H9 (cell line): ENCODE measurements at regions not wholly inside any gene's neighbourhood (a gene's known extent, or its start where the extent isn't known, plus 50 kb on each side); places are given as distances from the start of the nearest gene placed in this dataset.

Experiments
- DNase-seq: peaks from one replicate; pipeline ENCODE4 v3.0.0-alpha.2; 2017
- H2AFZ ChIP-seq: one replicate; pipeline ENCODE4 v1.6.1; 2013; ENCODE audit warnings: mild to moderate bottlenecking, low read length, control low read depth, moderate library complexity
- H2AK5ac ChIP-seq: 2 replicates; pipeline ENCODE4 v1.6.1; 2013; ENCODE audit warnings: low read length, control low read depth, mixed read lengths; ENCODE audit not compliant: insufficient read length
- H2BK120ac ChIP-seq: one replicate; pipeline ENCODE4 v1.6.1; 2013; ENCODE audit warnings: low read depth, mild to moderate bottlenecking, low read length, control low read depth, inconsistent platforms; ENCODE audit not compliant: poor library complexity, severe bottlenecking
- H2BK12ac ChIP-seq: 2 replicates; pipeline ENCODE4 v1.6.1; 2013; ENCODE audit warnings: low read length, control low read depth, mixed read lengths, low read depth; ENCODE audit not compliant: insufficient read length
- H2BK15ac ChIP-seq: 2 replicates; pipeline ENCODE4 v1.6.1; 2013; ENCODE audit warnings: low read depth, low read length, control low read depth
- H2BK20ac ChIP-seq: one replicate; pipeline ENCODE4 v1.6.1; 2013; ENCODE audit warnings: low read depth, mild to moderate bottlenecking, low read length, control low read depth, inconsistent platforms; ENCODE audit not compliant: poor library complexity, severe bottlenecking
- H2BK5ac ChIP-seq: 2 replicates; pipeline ENCODE4 v1.6.1; 2013; ENCODE audit warnings: low read length, control low read depth, mixed read lengths; ENCODE audit not compliant: insufficient read length
- H3K14ac ChIP-seq: 2 replicates; pipeline ENCODE4 v1.6.1; 2013; ENCODE audit warnings: low read length, control low read depth; ENCODE audit not compliant: insufficient read depth
- H3K18ac ChIP-seq: 2 replicates; pipeline ENCODE4 v1.6.1; 2013; ENCODE audit warnings: low read depth, mild to moderate bottlenecking, mixed read lengths, low read length, control low read depth; ENCODE audit not compliant: insufficient read length
- H3K23ac ChIP-seq: 2 replicates; pipeline ENCODE4 v1.6.1; 2013; ENCODE audit warnings: low read length, control low read depth, mixed read lengths, low read depth; ENCODE audit not compliant: insufficient read length
- H3K23me2 ChIP-seq: 2 replicates; pipeline ENCODE4 v1.6.1; 2013; ENCODE audit warnings: low read depth, mild to moderate bottlenecking, mixed read lengths, low read length, control low read depth; ENCODE audit not compliant: insufficient read length, poor library complexity, severe bottlenecking
- H3K27ac ChIP-seq: 2 replicates; pipeline ENCODE4 v1.5.1; 2013; ENCODE audit warnings: low read length, control low read depth, mixed read lengths, low read depth; ENCODE audit not compliant: insufficient read length
- H3K27me3 ChIP-seq: 2 replicates; pipeline ENCODE4 v1.6.1; 2013; ENCODE audit warnings: low read length, control low read depth, inconsistent platforms; ENCODE audit not compliant: insufficient read depth
- H3K4ac ChIP-seq: 2 replicates; pipeline ENCODE4 v1.6.1; 2013; ENCODE audit warnings: low read depth, mild to moderate bottlenecking, control low read depth, inconsistent platforms, low read length, moderate library complexity
- H3K4me1 ChIP-seq: 2 replicates; pipeline ENCODE4 v1.6.1; 2013; ENCODE audit warnings: low read length, control low read depth, inconsistent platforms; ENCODE audit not compliant: insufficient read depth
- H3K4me2 ChIP-seq: 2 replicates; pipeline ENCODE4 v1.6.1; 2013; ENCODE audit warnings: low read length, control low read depth, mixed read lengths; ENCODE audit not compliant: insufficient read length, insufficient read depth
- H3K56ac ChIP-seq: 2 replicates; pipeline ENCODE4 v1.6.1; 2013; ENCODE audit warnings: low read depth, mild to moderate bottlenecking, mixed read lengths, low read length, control low read depth; ENCODE audit not compliant: insufficient read length
- H3K79me1 ChIP-seq: 2 replicates; pipeline ENCODE4 v1.6.1; 2013; ENCODE audit warnings: low read depth, mild to moderate bottlenecking, moderate library complexity, low read length, control low read depth, inconsistent platforms; ENCODE audit not compliant: insufficient read depth, poor library complexity, severe bottlenecking
- H3K79me2 ChIP-seq: 2 replicates; pipeline ENCODE4 v1.6.1; 2013; ENCODE audit warnings: low read length, control low read depth, inconsistent platforms; ENCODE audit not compliant: insufficient read depth
- H3K9ac ChIP-seq: 2 replicates; pipeline ENCODE4 v1.6.1; 2013; ENCODE audit warnings: low read length, control low read depth, mixed read lengths; ENCODE audit not compliant: insufficient read length; ENCODE audit errors: extremely low read depth
- H3K9me3 ChIP-seq: one replicate; pipeline ENCODE4 v1.6.1; 2013; ENCODE audit warnings: low read depth, low read length, inconsistent platforms; ENCODE audit not compliant: control insufficient read depth
- H3T11ph ChIP-seq: one replicate; pipeline ENCODE4 v1.6.1; 2013; ENCODE audit warnings: mild to moderate bottlenecking, low read length, control low read depth, inconsistent platforms
- H4K20me1 ChIP-seq: one replicate; pipeline ENCODE4 v1.6.1; 2013; ENCODE audit not compliant: control insufficient read depth, insufficient read length, insufficient read depth
- H4K5ac ChIP-seq: 2 replicates; pipeline ENCODE4 v1.6.1; 2013; ENCODE audit warnings: low read depth, mild to moderate bottlenecking, mixed read lengths, low read length, control low read depth; ENCODE audit not compliant: insufficient read length
- H4K8ac ChIP-seq: replicated peaks from 2 replicates; pipeline ENCODE4 v1.6.1; 2013; ENCODE audit warnings: low read length, control low read depth, mixed read lengths, low read depth; ENCODE audit not compliant: insufficient read length
- H4K91ac ChIP-seq: 2 replicates; pipeline ENCODE4 v1.6.1; 2013; ENCODE audit warnings: low read depth, mild to moderate bottlenecking, moderate library complexity, mixed read lengths, low read length, control low read depth; ENCODE audit not compliant: insufficient read length
- H3K27ac Mint-ChIP-seq, 3 experiments: 2 replicates in 2 of 3; 3 replicates in 1 of 3; pipeline ENCODE4 v1.8.0; 2020 to 2021; ENCODE audit warnings: mixed read lengths in 3 of 3, mild to moderate bottlenecking in 1 of 3, moderate library complexity in 1 of 3
- H3K27me3 Mint-ChIP-seq: 2 replicates; pipeline ENCODE4 v1.8.0; 2021; ENCODE audit warnings: low read depth, mild to moderate bottlenecking, moderate library complexity, mixed read lengths
- H3K36me3 Mint-ChIP-seq, 3 experiments: 2 replicates in 2 of 3; 3 replicates in 1 of 3; pipeline ENCODE4 v1.8.0; 2020 to 2021; ENCODE audit warnings: low read depth in 3 of 3, mixed read lengths in 3 of 3; ENCODE audit not compliant: insufficient read depth in 1 of 3
- H3K4me1 Mint-ChIP-seq, 2 experiments: 2 replicates each; pipeline ENCODE4 v1.8.0; 2020; ENCODE audit warnings: mixed read lengths in 2 of 2
- H3K4me3 Mint-ChIP-seq, 2 experiments: 2 replicates in 1 of 2; 3 replicates in 1 of 2; pipeline ENCODE4 v1.8.0; 2020 to 2021; ENCODE audit warnings: mild to moderate bottlenecking in 2 of 2, mixed read lengths in 2 of 2, moderate library complexity in 1 of 2
- H3K9me3 Mint-ChIP-seq, 2 experiments: 2 replicates in 1 of 2; 3 replicates in 1 of 2; pipeline ENCODE4 v1.8.0; 2020; ENCODE audit warnings: mild to moderate bottlenecking in 2 of 2, mixed read lengths in 2 of 2, moderate library complexity in 1 of 2
- WGBS: extraction: QIAGEN DNeasy Blood & Tissue Kit; methylation state at CpG from one replicate; pipeline ENCODE4 v1.1.7; 2013; ENCODE audit warnings: missing lambda C conversion rate, low lambda C conversion rate, mixed read lengths; ENCODE audit not compliant: insufficient read length; ENCODE audit errors: extremely low coverage; 5-methylcytosine and 5-hydroxymethylcytosine counted together
- TF ChIP-seq, protein P1 (sequence below): fragments of 200-600 bp; sonication (generic); conservative IDR thresholded peaks from 3 replicates; pipeline ENCODE4 v1.8.0; 2021; ENCODE audit warnings: antibody characterized with exemption, mild to moderate bottlenecking

GRCh38 chr6:109916759-109917158, 61.4 kb upstream of the GPR6 start:
- H2AK5ac ChIP-seq, result no peak overlapping the region
- no peak overlapping the region for H3K23ac ChIP-seq
- H3K27ac Mint-ChIP-seq, result no peak overlapping the region
- H3K4ac ChIP-seq, result no peak overlapping the region
- H3K79me1 ChIP-seq, result no peaks in the 10 kb centered on the region
- no peak overlapping the region for H3K14ac ChIP-seq
- no peak overlapping the region for H4K91ac ChIP-seq
- H3K4me2 ChIP-seq, result no peak overlapping the region
- WGBS, result no CpG with 5 or more reads among the region's 4 CpGs
- TF ChIP-seq, protein P1, sequence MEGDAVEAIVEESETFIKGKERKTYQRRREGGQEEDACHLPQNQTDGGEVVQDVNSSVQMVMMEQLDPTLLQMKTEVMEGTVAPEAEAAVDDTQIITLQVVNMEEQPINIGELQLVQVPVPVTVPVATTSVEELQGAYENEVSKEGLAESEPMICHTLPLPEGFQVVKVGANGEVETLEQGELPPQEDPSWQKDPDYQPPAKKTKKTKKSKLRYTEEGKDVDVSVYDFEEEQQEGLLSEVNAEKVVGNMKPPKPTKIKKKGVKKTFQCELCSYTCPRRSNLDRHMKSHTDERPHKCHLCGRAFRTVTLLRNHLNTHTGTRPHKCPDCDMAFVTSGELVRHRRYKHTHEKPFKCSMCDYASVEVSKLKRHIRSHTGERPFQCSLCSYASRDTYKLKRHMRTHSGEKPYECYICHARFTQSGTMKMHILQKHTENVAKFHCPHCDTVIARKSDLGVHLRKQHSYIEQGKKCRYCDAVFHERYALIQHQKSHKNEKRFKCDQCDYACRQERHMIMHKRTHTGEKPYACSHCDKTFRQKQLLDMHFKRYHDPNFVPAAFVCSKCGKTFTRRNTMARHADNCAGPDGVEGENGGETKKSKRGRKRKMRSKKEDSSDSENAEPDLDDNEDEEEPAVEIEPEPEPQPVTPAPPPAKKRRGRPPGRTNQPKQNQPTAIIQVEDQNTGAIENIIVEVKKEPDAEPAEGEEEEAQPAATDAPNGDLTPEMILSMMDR, result no peak
- no peaks in the 10 kb centered on the region for H3K79me2 ChIP-seq
- no peak overlapping the region for H2BK20ac ChIP-seq
- H3T11ph ChIP-seq, result no peak overlapping the region
- no peak overlapping the region for H4K8ac ChIP-seq
- no peak for DNase-seq
- H3K4me1 Mint-ChIP-seq, result peaks cover 6 to 10% of the 10 kb centered on the region in 2 experiments; a peak in 2 of 4 replicates
- H3K27me3 Mint-ChIP-seq, result no peaks in the 10 kb centered on the region
- H3K9me3 Mint-ChIP-seq, result no peaks in the 10 kb centered on the region; a peak in 1 of 5 replicates
- H3K27ac ChIP-seq, result no peak overlapping the region
- H2BK12ac ChIP-seq, result no peak overlapping the region
- H3K27me3 ChIP-seq, result no peaks in the 10 kb centered on the region
- H3K18ac ChIP-seq, result no peak overlapping the region
- H3K4me3 Mint-ChIP-seq, result no peak overlapping the region
- H3K9me3 ChIP-seq, result no peaks in the 10 kb centered on the region
- H2AFZ ChIP-seq, result no peak overlapping the region
- H3K23me2 ChIP-seq, result no peaks in the 10 kb centered on the region
- H3K9ac ChIP-seq, result no peak overlapping the region
- peaks cover 2% of the 10 kb centered on the region; the same call in 1 of the 2 replicates for H3K4me1 ChIP-seq
- H2BK5ac ChIP-seq, result no peak overlapping the region
- H3K56ac ChIP-seq, result no peak overlapping the region
- no peak overlapping the region for H2BK120ac ChIP-seq
- H4K20me1 ChIP-seq, result no peaks in the 10 kb centered on the region
- H4K5ac ChIP-seq, result no peak overlapping the region
- no peak overlapping the region for H2BK15ac ChIP-seq
- H3K36me3 Mint-ChIP-seq, result no peaks in the 10 kb centered on the region; a peak in 2 of 7 replicates
